ENCODE measurements at regions not wholly inside any gene's neighbourhood (a gene's known extent, or its start where the extent isn't known, plus 50 kb on each side); places are given as distances from the start of the nearest gene placed in this dataset.
"Not testable (repeated sequence)": the region's sequence is repeated elsewhere in the genome, so short reads cannot be mapped to it uniquely, and the experiment has no call there.

GRCh38 chr10:55989188-55989587, 371.9 kb downstream of the ZWINT start:
- DNase-seq (ENCODE audit: extremely low read depth, low read depth), result no peak
- H3K4me3 ChIP-seq (replicated peaks; ENCODE audit: low read depth, low read length), result no peak overlapping the region
- TF ChIP-seq CTCF (IDR thresholded peaks at IDR 0.05; ENCODE audit: low read depth, low read length, missing control alignments), result no peak

GRCh38 chr10:55979203-55979602, 381.9 kb downstream of the ZWINT start:
- no peak for DNase-seq (ENCODE audit: extremely low read depth, low read depth)
- no peak for TF ChIP-seq CTCF (IDR thresholded peaks at IDR 0.05; ENCODE audit: low read depth, low read length, missing control alignments)
- H3K4me3 ChIP-seq (replicated peaks; ENCODE audit: low read depth, low read length), result no peak overlapping the region

- DNase-seq (ENCODE audit: extremely low read depth, low read depth), result no peak
- no peak overlapping the region for H3K4me3 ChIP-seq (replicated peaks; ENCODE audit: low read depth, low read length)
- TF ChIP-seq CTCF (IDR thresholded peaks at IDR 0.05; ENCODE audit: low read depth, low read length, missing control alignments), result no peak
Observed at GRCh38 chr10:55966101-55966500, 395.0 kb downstream of the ZWINT start.

- TF ChIP-seq CTCF (IDR thresholded peaks at IDR 0.05; ENCODE audit: low read depth, low read length, missing control alignments), result no peak
- DNase-seq (ENCODE audit: extremely low read depth, low read depth), result no peak
- no peak overlapping the region for H3K4me3 ChIP-seq (replicated peaks; ENCODE audit: low read depth, low read length)
Observed at GRCh38 chr10:55943403-55943802, 417.7 kb downstream of the ZWINT start.

- no peak for DNase-seq (ENCODE audit: extremely low read depth, low read depth)
- TF ChIP-seq CTCF (IDR thresholded peaks at IDR 0.05; ENCODE audit: low read depth, low read length, missing control alignments), result no peak
- H3K4me3 ChIP-seq (replicated peaks; ENCODE audit: low read depth, low read length), result no peak overlapping the region
Observed at GRCh38 chr10:55929291-55929690, 431.8 kb downstream of the ZWINT start.

GRCh38 chr10:55899472-55900147, 461.4 kb downstream of the ZWINT start:
- not testable (repeated sequence) for DNase-seq (ENCODE audit: extremely low read depth, low read depth); H3K4me3 ChIP-seq (replicated peaks; ENCODE audit: low read depth, low read length)

GRCh38 chr10:55897490-55897921, 463.6 kb downstream of the ZWINT start:
- DNase-seq (ENCODE audit: extremely low read depth, low read depth), result no peak
- no peak overlapping the region for H3K4me3 ChIP-seq (replicated peaks; ENCODE audit: low read depth, low read length)
- no peak for TF ChIP-seq CTCF (IDR thresholded peaks at IDR 0.05; ENCODE audit: low read depth, low read length, missing control alignments)

All from HFF-Myc (cell line).